ENCODE measurements at regions not wholly inside any gene's neighbourhood (a gene's known extent, or its start where the extent isn't known, plus 50 kb on each side); places are given as distances from the start of the nearest gene placed in this dataset.

DNA sequence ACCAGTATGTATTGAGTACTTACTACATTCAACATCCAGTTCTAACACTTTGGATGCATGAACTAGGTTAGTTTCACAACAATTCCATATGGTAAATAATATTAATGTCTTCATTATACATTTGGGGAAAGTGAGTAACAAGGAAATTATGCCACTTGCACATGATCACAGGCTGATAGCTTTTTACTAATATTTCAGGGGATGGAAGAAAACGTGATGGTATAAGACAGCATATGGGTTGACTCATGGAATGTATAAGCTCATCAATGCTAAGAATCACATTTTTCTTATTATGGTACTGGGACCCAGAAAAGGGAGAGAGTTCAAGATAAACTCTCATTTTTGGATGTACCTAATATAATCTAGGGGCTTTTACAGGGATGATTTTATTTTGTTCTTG, 188.7 kb downstream of the MIAT start:
- TF ChIP-seq, protein P1, sequence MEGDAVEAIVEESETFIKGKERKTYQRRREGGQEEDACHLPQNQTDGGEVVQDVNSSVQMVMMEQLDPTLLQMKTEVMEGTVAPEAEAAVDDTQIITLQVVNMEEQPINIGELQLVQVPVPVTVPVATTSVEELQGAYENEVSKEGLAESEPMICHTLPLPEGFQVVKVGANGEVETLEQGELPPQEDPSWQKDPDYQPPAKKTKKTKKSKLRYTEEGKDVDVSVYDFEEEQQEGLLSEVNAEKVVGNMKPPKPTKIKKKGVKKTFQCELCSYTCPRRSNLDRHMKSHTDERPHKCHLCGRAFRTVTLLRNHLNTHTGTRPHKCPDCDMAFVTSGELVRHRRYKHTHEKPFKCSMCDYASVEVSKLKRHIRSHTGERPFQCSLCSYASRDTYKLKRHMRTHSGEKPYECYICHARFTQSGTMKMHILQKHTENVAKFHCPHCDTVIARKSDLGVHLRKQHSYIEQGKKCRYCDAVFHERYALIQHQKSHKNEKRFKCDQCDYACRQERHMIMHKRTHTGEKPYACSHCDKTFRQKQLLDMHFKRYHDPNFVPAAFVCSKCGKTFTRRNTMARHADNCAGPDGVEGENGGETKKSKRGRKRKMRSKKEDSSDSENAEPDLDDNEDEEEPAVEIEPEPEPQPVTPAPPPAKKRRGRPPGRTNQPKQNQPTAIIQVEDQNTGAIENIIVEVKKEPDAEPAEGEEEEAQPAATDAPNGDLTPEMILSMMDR (IDR thresholded peaks at IDR 0.05) = no peak
- TF ChIP-seq EP300 (IDR thresholded peaks at IDR 0.05) = no peak
- TF ChIP-seq POLR2A (IDR thresholded peaks at IDR 0.05) = no peak

All from suprapubic skin (tissue), 3 donors.